ENCODE measurements at regions not wholly inside any gene's neighbourhood (a gene's known extent, or its start where the extent isn't known, plus 50 kb on each side); places are given as distances from the start of the nearest gene placed in this dataset.

DNA sequence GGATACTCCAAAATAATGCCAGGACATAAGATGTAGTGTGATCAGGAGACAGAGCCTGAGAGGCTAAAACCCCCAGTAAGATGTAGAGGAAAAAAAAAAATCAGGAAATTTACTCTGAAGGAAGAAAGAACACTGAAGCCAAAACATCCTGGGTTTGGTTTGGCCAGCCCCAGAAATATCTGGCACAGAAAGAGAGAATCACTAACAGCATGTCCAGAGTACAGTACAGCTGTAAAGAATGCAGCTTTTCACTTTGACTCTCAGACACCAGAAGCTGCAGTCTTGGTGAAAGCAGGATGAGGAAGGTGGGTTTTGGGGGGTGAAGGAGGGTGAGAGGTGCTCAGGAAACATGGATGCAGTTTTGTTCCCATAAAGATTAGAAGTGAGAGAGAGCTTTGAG is 1577.7 kb upstream of the ACVR2A start:
- Histone ChIP-seq H3K36me3 (no peaks in the 10 kb centered on the region), H3K4me3 (replicated peaks in 1 of 3) (no peak overlapping the region), H3K27me3 (no peaks in the 10 kb centered on the region), H3K9me3 (no peaks in the 10 kb centered on the region), H3K4me1 (no peaks in the 10 kb centered on the region), H3K27ac (no peak overlapping the region)
- DNase-seq: no peak
- no peak for TF ChIP-seq POLR2A (IDR thresholded peaks at IDR 0.05)
- intact Hi-C loops (cut with DNase I): no loop called here

DNA sequence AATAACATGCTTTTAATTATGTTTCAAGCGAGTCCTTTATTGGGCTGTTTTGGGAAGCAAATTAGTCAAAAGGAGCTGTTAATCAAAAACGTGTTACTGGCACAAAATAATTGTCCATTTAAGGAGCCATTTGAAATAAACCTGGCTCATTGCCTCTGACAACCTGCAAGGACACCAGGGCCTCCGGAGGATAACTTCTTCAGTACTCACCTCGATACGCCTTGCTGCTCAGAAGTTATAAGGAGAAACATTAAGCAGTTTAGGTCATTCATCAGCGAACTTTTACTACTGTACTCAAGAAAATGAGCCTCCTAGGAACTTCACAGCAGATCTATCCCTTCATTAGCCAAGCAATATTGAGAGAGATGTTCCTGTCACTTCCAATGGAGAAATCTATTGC is 1579.2 kb upstream of the ACVR2A start:
- Histone ChIP-seq H3K4me1 (no peaks in the 10 kb centered on the region), H3K27ac (no peak overlapping the region), H3K27me3 (no peaks in the 10 kb centered on the region), H3K4me3 (replicated peaks in 1 of 3) (no peak overlapping the region), H3K9me3 (no peaks in the 10 kb centered on the region), H3K36me3 (no peaks in the 10 kb centered on the region)
- TF ChIP-seq POLR2A (IDR thresholded peaks at IDR 0.05): no peak
- TF ChIP-seq, protein P1, sequence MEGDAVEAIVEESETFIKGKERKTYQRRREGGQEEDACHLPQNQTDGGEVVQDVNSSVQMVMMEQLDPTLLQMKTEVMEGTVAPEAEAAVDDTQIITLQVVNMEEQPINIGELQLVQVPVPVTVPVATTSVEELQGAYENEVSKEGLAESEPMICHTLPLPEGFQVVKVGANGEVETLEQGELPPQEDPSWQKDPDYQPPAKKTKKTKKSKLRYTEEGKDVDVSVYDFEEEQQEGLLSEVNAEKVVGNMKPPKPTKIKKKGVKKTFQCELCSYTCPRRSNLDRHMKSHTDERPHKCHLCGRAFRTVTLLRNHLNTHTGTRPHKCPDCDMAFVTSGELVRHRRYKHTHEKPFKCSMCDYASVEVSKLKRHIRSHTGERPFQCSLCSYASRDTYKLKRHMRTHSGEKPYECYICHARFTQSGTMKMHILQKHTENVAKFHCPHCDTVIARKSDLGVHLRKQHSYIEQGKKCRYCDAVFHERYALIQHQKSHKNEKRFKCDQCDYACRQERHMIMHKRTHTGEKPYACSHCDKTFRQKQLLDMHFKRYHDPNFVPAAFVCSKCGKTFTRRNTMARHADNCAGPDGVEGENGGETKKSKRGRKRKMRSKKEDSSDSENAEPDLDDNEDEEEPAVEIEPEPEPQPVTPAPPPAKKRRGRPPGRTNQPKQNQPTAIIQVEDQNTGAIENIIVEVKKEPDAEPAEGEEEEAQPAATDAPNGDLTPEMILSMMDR (IDR thresholded peaks at IDR 0.05): no peak
- DNase-seq: no peak
- WGBS, 2 donors: 52 to 62% methylated on average over 6 of the region's 6 CpGs
- intact Hi-C loops (cut with DNase I): no loop called here

GRCh38 chr2:146262606-146263005 is 1582.2 kb upstream of the ACVR2A start:
- WGBS, 2 donors: 76 to 82% methylated on average over 4 of the region's 4 CpGs

DNA sequence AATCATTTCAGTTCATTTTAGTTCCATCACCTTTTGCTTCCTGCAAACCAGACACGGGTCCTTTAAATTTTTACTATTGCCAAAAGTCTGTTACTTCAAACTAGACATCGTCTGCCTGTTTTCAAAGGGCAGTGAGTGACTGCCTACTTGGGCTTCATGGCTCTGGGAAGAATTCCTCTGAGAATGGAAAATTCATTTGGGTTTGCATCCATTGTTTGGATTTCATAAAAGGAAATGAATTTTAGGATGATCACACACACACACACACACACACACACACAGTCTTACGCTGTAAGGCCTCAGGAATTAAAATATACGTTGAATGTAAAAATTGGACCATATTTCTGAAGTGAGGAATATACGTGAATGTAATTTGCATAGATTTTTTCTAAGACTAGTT is 1584.3 kb upstream of the ACVR2A start:
- WGBS, 2 donors: 68% methylated on average over 5 of the region's 5 CpGs
- Histone ChIP-seq H3K4me3 (replicated peaks in 1 of 3) (no peak overlapping the region), H3K9me3 (no peaks in the 10 kb centered on the region), H3K36me3 (no peaks in the 10 kb centered on the region), H3K4me1 (no peaks in the 10 kb centered on the region), H3K27ac (no peak overlapping the region), H3K27me3 (no peaks in the 10 kb centered on the region)
- DNase-seq: no peak
- intact Hi-C loops (cut with DNase I): no loop called here
- TF ChIP-seq, protein P1 (IDR thresholded peaks at IDR 0.05): no peak
- TF ChIP-seq POLR2A (IDR thresholded peaks at IDR 0.05): no peak

More at GRCh38 chr2:146262606-146263005, 1582.2 kb upstream of the ACVR2A start:
- no peak overlapping the region for H3K4me3 ChIP-seq (replicated peaks in 1 of 3)
- H3K27ac ChIP-seq: no peak overlapping the region
- no peaks in the 10 kb centered on the region for H3K4me1 ChIP-seq
- H3K27me3 ChIP-seq: no peaks in the 10 kb centered on the region
- H3K36me3 ChIP-seq: no peaks in the 10 kb centered on the region
- intact Hi-C loops (cut with DNase I): no loop called here
- no peak for TF ChIP-seq POLR2A (IDR thresholded peaks at IDR 0.05)
- TF ChIP-seq, protein P1 (IDR thresholded peaks at IDR 0.05): no peak
- H3K9me3 ChIP-seq: no peaks in the 10 kb centered on the region
- no peak for DNase-seq

DNA sequence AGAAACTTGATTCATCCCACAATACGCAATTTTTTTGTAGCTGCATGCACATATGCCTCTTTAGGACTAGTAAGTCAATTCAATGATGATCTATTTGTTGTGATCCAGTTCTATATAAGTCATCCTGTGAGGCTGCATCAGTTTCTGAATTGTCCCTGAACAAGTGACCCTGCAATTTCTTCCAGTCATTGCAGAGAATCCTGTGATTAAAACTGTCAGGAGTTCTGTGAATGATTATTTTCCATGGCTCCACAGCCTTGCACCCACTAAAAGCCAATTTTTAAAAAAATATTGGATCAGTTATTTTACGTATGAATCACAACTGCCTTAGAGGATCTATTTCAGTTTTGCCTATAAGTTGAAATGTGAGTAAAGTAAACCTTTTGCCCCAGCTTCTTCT is 1585.0 kb upstream of the ACVR2A start:
- intact Hi-C loops (cut with DNase I): no loop called here
- no peaks in the 10 kb centered on the region for H3K27me3 ChIP-seq

More for the DNA sequence above, 1585.0 kb upstream of the ACVR2A start:
- Histone ChIP-seq H3K9me3 (no peaks in the 10 kb centered on the region), H3K27ac (no peak overlapping the region), H3K4me3 (replicated peaks in 1 of 3) (no peak overlapping the region), H3K4me1 (no peaks in the 10 kb centered on the region), H3K36me3 (no peaks in the 10 kb centered on the region)
- WGBS, 2 donors: 89 to 91% methylated on average over 2 of the region's 2 CpGs
- DNase-seq: no peak
- TF ChIP-seq, protein P1 (IDR thresholded peaks at IDR 0.05): no peak
- no peak for TF ChIP-seq POLR2A (IDR thresholded peaks at IDR 0.05)
